DOHH2 (cell line): ENCODE measurements at regions not wholly inside any gene's neighbourhood (a gene's known extent, or its start where the extent isn't known, plus 50 kb on each side); places are given as distances from the start of the nearest gene placed in this dataset.

Source experiments
- EZH2phosphoT487 ChIP-seq: fragments of 200-600 bp; sonication (generic); IDR thresholded peaks from 2 replicates; pipeline ENCODE4 v1.6.1; 2017; ENCODE audit warnings: borderline replicate concordance, mild to moderate bottlenecking, antibody characterized with exemption, low read length, moderate library complexity, mixed read lengths
- TF ChIP-seq, protein P1 (sequence below): fragments of 200-600 bp; sonication (generic); IDR thresholded peaks from one replicate; pipeline ENCODE4 v1.5.1; 2014; ENCODE audit warnings: antibody characterized with exemption, mild to moderate bottlenecking, low read depth, low read length; ENCODE audit not compliant: poor library complexity, severe bottlenecking

DNA sequence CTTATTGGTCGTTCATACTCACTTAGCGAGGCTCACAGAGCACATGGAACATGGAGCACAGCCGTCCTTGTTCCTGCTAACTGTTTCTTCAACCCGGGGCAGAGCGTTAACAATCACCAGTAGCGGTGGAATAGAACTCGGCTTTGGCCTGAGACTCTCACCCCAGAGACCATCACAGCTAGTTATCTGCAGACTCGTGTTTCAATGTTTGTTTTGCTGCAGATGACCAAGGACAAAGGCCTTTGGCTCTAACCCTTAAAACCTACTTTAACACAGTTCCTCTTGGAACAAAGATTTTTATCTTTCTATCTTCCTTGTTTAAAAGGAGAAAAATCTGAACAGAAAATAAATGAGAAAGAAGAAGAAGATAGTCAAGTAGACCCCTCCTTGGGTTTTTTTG is 320.2 kb upstream of the UBE2E3 start:
- TF ChIP-seq, protein P1, sequence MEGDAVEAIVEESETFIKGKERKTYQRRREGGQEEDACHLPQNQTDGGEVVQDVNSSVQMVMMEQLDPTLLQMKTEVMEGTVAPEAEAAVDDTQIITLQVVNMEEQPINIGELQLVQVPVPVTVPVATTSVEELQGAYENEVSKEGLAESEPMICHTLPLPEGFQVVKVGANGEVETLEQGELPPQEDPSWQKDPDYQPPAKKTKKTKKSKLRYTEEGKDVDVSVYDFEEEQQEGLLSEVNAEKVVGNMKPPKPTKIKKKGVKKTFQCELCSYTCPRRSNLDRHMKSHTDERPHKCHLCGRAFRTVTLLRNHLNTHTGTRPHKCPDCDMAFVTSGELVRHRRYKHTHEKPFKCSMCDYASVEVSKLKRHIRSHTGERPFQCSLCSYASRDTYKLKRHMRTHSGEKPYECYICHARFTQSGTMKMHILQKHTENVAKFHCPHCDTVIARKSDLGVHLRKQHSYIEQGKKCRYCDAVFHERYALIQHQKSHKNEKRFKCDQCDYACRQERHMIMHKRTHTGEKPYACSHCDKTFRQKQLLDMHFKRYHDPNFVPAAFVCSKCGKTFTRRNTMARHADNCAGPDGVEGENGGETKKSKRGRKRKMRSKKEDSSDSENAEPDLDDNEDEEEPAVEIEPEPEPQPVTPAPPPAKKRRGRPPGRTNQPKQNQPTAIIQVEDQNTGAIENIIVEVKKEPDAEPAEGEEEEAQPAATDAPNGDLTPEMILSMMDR = no peak
- no peak for TF ChIP-seq EZH2phosphoT487
